Breast epithelium (tissue), 3 donors: ENCODE measurements at regions not wholly inside any gene's neighbourhood (a gene's known extent, or its start where the extent isn't known, plus 50 kb on each side); places are given as distances from the start of the nearest gene placed in this dataset.

Source experiments
- POLR2A ChIP-seq: fragments of 450-650 bp; IDR thresholded peaks from one replicate; pipeline ENCODE4 v1.6.1; 2016; ENCODE audit warnings: antibody characterized with exemption, mild to moderate bottlenecking, moderate library complexity
- TF ChIP-seq, protein P1 (sequence below), 3 donors: fragments of 450-650 bp; IDR thresholded peaks; one replicate each; pipeline ENCODE4 v1.5.1; 2016 to 2017; ENCODE audit warnings: antibody characterized with exemption in 3 of 3, mild to moderate bottlenecking in 3 of 3, moderate library complexity in 3 of 3

DNA sequence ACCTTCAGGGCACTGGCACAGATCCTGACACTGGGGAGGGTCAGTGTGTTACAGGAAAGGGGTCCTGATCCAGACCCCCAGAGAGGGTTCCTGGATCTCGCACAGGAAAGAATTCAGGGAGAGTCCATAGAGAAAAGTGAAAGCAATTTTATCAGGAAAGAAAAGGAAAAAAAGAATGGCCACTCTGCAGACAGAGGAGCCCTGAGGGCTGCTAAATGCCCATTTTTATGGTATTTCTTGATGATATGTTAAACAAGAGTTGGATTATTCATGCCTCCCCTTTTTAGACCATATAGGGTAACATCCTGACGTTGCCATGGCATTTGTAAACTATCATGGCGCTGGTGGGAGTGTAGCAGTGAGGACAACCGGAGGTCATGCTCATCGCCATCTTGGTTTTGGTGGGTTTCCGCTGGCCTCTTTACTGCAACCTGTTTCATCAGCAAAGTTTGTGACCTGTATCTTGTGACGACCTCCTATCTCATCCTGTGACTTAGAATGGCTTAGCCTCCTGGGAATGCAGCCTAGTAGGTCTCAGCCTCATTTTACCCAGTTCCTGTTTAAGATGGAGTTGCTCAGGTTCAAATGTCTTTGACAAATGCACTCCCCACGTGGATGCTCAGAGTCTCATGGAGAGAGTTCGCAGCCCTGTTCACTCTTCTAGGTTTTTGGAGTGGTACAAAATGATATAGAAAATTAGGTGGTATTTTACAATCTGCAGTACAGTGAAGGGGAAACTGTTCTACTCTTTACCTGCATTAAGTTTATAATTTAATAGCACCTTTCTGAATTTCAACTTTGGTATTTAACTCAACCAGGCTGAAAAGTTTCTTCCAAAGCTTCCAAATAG, 1363.7 kb upstream of the TMEM132C start:
- TF ChIP-seq, protein P1, sequence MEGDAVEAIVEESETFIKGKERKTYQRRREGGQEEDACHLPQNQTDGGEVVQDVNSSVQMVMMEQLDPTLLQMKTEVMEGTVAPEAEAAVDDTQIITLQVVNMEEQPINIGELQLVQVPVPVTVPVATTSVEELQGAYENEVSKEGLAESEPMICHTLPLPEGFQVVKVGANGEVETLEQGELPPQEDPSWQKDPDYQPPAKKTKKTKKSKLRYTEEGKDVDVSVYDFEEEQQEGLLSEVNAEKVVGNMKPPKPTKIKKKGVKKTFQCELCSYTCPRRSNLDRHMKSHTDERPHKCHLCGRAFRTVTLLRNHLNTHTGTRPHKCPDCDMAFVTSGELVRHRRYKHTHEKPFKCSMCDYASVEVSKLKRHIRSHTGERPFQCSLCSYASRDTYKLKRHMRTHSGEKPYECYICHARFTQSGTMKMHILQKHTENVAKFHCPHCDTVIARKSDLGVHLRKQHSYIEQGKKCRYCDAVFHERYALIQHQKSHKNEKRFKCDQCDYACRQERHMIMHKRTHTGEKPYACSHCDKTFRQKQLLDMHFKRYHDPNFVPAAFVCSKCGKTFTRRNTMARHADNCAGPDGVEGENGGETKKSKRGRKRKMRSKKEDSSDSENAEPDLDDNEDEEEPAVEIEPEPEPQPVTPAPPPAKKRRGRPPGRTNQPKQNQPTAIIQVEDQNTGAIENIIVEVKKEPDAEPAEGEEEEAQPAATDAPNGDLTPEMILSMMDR (IDR thresholded peaks at IDR 0.05), result no peak
- TF ChIP-seq POLR2A, result no peak
